ENCODE measurements at regions not wholly inside any gene's neighbourhood (a gene's known extent, or its start where the extent isn't known, plus 50 kb on each side); places are given as distances from the start of the nearest gene placed in this dataset.

- peak; percentile 49 for DNase-seq (ENCODE audit: low read depth)
Measured at GRCh38 chr9:80648336-80648735, 1041.0 kb downstream of the TLE1 start.

DNA sequence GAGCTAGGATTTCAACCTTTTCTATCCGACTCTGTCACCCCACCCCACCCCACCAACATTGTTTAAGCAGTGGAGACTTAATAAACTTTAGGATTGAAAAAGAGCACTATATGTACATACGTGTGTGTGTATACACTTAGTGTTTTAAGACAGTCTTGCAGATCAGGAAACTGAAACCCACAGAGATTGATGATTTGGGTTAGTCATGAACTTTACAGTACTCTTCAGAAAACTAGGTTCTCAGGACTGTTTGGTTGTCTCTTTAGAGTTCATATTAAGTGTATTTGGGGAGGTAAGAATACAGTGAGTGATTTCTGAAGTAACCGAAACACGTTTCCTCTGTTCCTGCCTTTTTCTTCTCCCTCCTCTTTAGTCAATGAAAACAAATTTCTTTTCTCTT lies 1043.1 kb downstream of the TLE1 start:
- DNase-seq (ENCODE audit: low read depth): no peak

- DNase-seq (ENCODE audit: low read depth): no peak
Measured at GRCh38 chr9:80644044-80644443, 1045.3 kb downstream of the TLE1 start.

DNA sequence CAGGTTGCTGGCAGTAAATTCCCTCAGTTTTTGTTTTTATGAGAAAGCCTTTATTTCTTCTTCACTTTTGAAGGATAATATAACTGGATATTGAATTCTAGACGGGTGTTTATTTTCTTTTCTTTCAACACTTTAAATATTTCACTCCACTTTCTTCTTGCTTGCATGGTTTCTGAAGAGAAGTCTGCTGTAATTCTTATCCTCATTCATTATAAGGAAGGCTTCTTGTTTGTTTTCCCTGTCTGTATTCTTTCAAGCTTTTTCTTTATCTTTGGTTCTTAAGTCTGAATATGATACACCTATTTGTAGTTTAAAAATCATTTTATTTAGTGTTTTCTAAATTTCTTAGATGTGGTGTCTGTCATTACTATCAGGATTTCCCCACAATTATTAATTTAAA lies 1054.3 kb downstream of the TLE1 start:
- peak; percentile 4 for DNase-seq (ENCODE audit: low read depth)

DNA sequence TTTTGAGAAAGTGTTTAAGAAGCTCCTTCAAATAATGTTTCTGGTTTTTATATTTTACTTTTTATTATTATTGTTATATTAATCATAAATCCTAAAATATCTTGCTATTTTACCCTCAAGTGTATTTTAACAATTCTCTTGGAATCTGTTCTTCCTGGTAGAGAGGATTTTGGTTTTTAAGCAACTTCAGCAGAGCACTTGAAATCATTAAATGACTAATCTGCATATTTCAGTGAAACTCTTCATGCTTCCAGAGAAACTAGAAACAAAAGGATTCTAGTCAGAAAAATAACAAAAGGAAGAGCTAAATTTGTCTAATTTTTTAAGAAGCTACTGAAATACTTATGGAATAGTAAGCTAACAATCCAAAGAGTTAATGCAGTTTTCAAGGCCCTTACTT lies 1057.3 kb downstream of the TLE1 start:
- no peak for DNase-seq (ENCODE audit: low read depth)

DNA sequence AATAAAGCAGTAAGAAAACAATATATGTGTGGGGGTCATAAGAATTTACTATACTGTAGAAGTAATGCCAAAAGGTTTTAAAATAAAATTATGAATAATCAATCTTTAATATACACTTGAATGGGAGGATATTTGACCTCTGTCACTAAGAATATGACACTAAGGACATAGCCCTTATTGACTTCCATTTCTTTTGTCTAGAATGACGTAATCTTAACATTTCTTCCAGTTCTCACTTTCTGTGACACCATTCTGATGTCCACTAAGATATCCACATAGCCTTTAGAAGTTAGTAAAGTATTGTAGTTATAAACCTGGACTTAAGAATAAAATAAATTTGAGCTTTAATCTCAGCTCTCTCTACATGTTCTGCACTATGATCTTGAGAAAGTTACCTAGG lies 1050.7 kb downstream of the TLE4 start:
- DNase-seq (ENCODE audit: low read depth): no peak

DNA sequence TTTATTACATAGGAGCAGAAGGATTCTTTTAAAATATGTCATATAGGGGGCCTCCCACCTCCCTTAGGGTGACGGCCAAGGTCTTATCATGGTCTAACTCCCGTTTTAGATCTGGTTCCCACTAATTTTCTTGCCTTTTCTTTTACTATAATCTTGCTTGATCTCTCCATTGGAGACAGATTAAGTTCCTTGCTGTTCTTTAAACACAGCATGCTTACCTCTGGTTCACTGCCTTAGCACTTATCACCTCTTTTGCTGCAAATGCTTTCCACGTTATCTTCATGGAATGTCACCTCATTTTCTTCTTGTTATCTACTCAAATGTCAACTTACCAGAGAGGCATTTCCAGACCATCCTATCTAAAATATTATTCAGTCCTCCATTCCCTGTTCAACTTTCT lies 1047.6 kb downstream of the TLE4 start:
- no peak for DNase-seq (ENCODE audit: low read depth)

- DNase-seq (ENCODE audit: low read depth): no peak
Measured at GRCh38 chr9:80615964-80616363, 1044.2 kb downstream of the TLE4 start.

DNA sequence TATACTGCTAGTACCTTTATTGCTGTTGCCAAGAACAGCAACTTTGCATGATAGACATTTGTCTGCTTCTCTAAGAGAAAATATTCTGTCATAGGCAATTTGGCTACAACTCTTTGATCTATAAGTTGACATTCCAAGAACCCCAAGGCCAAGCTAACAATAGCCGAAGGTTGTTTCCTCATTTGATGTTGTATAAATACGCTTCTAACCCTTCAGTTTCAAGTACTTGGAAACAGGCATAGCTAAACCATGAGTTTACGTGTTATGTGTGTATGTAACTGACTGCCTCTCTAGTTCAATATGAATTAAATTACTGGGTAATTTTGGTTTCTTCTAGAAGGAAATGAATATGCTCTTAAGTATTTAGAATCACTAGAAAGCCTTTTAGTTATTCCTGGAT lies 1034.0 kb downstream of the TLE4 start:
- no peak for DNase-seq (ENCODE audit: low read depth)

GRCh38 chr9:80605129-80605528 lies 1033.4 kb downstream of the TLE4 start:
- DNase-seq (ENCODE audit: low read depth): peak; percentile 75

DNA sequence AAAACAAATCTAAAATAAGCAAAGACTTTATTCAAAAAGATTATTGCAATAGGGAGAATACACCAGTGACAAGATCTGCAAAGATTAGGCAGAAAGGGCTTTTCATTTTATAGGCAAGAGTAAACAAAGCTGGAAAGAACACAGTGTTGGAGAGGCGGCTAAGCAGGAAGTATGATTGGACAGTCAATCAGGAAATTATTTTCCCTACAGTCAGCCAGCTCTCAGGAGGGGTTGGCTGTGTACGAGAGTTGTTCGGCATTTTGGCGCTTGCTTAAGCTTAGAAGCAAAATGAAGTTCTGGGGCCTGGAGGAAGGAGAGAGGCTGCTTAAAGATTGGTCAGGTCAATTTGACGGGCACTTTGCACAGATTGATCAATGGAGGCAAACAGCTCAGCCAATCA lies 1030.5 kb downstream of the TLE4 start:
- no peak for DNase-seq (ENCODE audit: low read depth)

DNA sequence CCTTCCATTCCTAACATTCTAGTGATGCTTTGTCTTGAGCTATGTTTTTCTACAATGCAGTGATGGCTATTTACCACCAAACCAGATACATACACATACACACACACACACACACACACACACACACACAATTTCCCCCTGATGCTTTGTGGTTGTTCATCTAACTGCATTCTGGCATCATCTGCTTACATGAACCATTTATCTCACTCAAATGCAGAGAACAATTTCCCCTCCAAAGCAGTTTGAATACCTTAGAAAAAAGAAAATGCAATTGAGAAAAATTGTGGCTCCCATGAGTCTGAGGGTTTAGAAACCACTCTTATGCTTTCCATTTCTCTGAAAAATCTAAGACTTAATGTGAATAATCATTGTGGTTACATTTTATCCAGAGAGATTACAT lies 1024.8 kb downstream of the TLE4 start:
- no peak for DNase-seq (ENCODE audit: low read depth)

DNA sequence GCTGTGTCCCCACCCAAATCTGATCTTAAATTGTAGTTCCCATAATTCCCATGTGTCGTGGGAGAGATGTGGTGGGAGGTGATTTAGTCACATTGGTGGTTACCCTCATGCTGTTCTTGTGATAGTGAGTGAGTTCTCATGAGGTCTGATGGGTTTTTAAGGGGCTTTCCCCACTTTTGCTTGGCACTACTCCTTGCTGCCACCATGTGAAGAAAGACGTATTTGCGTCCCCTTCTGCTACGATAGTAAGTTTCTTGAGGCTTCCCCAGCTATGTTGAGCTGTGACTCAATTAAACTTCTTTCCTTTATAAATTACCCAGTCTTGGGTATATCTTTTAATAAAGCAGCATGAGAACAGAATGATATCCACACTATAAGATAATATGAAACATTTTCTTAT lies 1023.4 kb downstream of the TLE4 start:
- DNase-seq (ENCODE audit: low read depth): no peak

DNA sequence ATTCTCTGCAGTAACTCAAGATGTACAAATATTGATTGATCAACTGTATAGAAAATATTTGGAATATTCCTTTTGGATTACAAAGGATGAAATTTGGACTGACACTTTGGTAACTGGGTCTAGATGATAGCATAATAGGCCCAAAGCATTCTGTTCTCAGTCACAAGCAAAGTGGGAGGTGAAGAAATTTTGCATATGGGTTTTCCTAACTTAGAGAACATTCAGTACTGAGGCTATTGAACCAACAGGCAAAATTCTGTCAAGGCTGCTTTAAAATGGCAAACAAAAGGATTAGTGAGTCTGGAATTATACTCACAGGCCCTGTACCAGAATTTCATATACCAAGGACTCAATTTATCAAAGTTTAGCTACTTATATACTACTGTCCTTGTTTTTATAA lies 1020.6 kb downstream of the TLE4 start:
- DNase-seq (ENCODE audit: low read depth): no peak

DNA sequence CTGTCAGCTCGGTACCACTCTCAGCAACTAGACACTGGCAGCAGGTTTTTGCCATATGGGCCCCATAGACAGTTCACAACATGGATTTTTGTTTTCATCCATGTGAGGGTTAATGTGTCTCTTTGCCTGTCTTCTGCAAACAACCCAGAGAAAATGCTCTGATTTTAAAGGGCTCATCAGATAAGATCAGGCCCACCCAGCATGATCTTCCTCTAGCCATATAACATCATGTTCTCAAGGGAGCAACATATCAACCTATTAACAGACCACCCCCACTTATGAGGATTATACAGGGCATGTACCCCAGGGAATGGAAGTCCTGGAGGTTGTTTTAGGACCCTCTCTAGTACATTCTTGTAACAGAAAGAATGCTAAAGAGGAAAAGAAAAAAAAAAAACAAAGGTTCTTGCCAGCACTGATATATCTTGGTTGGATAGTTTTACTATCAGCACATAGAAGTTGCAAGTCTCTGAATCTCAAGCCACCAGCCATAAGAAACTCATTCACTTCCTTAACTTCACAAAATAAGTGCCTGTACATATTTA lies 1015.1 kb downstream of the TLE4 start:
- DNase-seq (ENCODE audit: low read depth): no peak

DNA sequence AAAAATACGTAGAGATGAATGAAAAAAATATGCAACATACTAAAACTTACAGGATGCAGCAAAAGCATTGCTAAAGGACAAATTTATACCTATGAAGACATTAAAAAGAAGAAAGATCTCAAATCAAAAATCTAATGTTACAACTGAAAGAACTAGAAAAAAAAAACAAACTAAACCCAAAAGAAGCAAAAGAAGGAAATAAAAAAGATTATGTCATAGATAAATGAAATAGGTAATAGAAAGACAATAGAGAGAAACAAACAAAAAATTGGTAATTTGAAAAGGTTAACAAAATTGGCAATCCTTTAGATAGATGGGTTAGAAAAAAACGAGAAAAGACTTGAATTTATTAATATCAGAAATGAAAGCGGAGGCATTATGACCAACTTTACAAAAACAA lies 1000.2 kb downstream of the TLE4 start:
- DNase-seq (ENCODE audit: low read depth): no peak

- DNase-seq (ENCODE audit: low read depth): no peak
Measured at GRCh38 chr9:80569236-80569635, 997.5 kb downstream of the TLE4 start.

GRCh38 chr9:80561526-80561925 lies 989.8 kb downstream of the TLE4 start:
- no peak for DNase-seq (ENCODE audit: low read depth)

DNA sequence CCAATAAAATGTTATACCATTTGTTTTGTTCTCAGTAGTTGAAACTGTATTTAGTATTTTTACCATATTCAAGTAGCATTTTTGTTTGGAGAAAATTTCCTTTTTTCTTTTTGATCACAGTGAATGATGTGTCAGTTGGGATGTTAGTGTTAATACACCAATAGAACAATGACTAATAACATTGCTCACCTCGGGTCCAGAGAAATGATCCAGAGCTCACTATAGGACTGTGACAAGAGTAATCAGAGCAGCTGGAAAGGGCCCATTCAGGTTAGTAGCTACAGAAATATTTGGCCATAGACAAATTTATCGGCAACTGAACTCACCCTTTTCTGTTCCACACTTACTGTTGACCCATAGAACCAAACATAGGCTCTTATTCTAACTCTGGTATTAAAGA lies 989.2 kb downstream of the TLE4 start:
- no peak for DNase-seq (ENCODE audit: low read depth)

GRCh38 chr9:80557256-80557655 lies 985.5 kb downstream of the TLE4 start:
- no peak for DNase-seq (ENCODE audit: low read depth)

GRCh38 chr9:80556631-80557030 lies 984.9 kb downstream of the TLE4 start:
- DNase-seq (ENCODE audit: low read depth): no peak

- DNase-seq (ENCODE audit: low read depth): no peak
Measured at GRCh38 chr9:80555782-80556325, 984.1 kb downstream of the TLE4 start.

GRCh38 chr9:80554856-80555255 lies 983.1 kb downstream of the TLE4 start:
- no peak for DNase-seq (ENCODE audit: low read depth)

GRCh38 chr9:80554301-80554700 lies 982.5 kb downstream of the TLE4 start:
- no peak for DNase-seq (ENCODE audit: low read depth)

DNA sequence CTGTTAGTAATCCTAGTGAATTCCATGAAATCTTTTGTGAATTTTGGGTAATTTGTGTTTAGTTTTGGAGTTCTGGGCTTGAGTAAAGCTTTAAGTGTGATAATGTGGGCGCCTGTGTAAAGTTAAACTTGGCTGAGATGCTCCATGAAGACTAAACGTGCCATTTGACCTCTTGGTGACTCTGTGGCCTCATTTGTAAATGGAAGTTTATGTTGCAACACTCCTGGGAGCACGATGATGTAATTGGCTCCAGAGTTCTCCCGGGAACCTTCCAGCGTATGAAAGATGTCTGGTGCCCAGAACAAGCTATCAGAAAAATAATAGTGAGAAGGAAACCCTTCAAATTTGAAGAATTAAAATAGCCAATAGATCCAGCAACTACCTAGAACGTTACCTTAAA lies 981.2 kb downstream of the TLE4 start:
- peak; percentile 46 for DNase-seq (ENCODE audit: low read depth)

All from renal cortical epithelial cell (primary cell).